Activated T-cell treated with anti-CD3 and anti-CD28 coated beads for 1 hour (primary cell): ENCODE measurements at regions not wholly inside any gene's neighbourhood (a gene's known extent, or its start where the extent isn't known, plus 50 kb on each side); places are given as distances from the start of the nearest gene placed in this dataset.
"Not testable (repeated sequence)": the region's sequence is repeated elsewhere in the genome, so short reads cannot be mapped to it uniquely, and the experiment has no call there.

Source experiments
- DNase-seq: peaks from one replicate; pipeline ENCODE4 v3.0.0-alpha.2; 2020; ENCODE audit warnings: low read depth

GRCh38 chr7:39825401-39825980 lies 124.6 kb upstream of the CDK13 start:
- DNase-seq = no peak

- DNase-seq = no peak
Observed at GRCh38 chr7:39826166-39826565, 123.9 kb upstream of the CDK13 start.

- DNase-seq = no peak
Observed at GRCh38 chr7:39827571-39827970, 122.5 kb upstream of the CDK13 start.

GRCh38 chr7:39829028-39829427 lies 121.0 kb upstream of the CDK13 start:
- no peak for DNase-seq

- no peak for DNase-seq
Observed at GRCh38 chr7:39832519-39833085, 117.5 kb upstream of the CDK13 start.

- DNase-seq = peak; percentile 1
Observed at GRCh38 chr7:39833180-39833799, 116.8 kb upstream of the CDK13 start.

GRCh38 chr7:39833865-39834634 lies 116.0 kb upstream of the CDK13 start:
- not testable (repeated sequence) for DNase-seq

GRCh38 chr7:39838326-39838725 lies 111.7 kb upstream of the CDK13 start:
- DNase-seq = no peak

GRCh38 chr7:39845006-39845405 lies 105.0 kb upstream of the CDK13 start:
- DNase-seq = no peak

GRCh38 chr7:39847227-39847626 lies 102.8 kb upstream of the CDK13 start:
- no peak for DNase-seq

- DNase-seq = no peak
Observed at GRCh38 chr7:39851466-39852045, 98.5 kb upstream of the CDK13 start.

GRCh38 chr7:39854616-39855324 lies 95.3 kb upstream of the CDK13 start:
- not testable (repeated sequence) for DNase-seq

- DNase-seq = no peak
Observed at GRCh38 chr7:39855325-39855674, 94.8 kb upstream of the CDK13 start.

- DNase-seq = not testable (repeated sequence)
Observed at GRCh38 chr7:39863675-39864322, 86.3 kb upstream of the CDK13 start.

GRCh38 chr7:39869888-39870522 lies 80.1 kb upstream of the CDK13 start:
- not testable (repeated sequence) for DNase-seq

- DNase-seq = not testable (repeated sequence)
Observed at GRCh38 chr7:39871610-39872009, 78.4 kb upstream of the CDK13 start.

- DNase-seq = no peak
Observed at GRCh38 chr7:39880556-39880955, 69.5 kb upstream of the CDK13 start.

- DNase-seq = no peak
Observed at GRCh38 chr7:39882148-39882784, 67.8 kb upstream of the CDK13 start.

- no peak for DNase-seq
Observed at GRCh38 chr7:39883812-39884390, 66.2 kb upstream of the CDK13 start.

- no peak for DNase-seq
Observed at GRCh38 chr7:39888171-39888853, 61.7 kb upstream of the CDK13 start.
